ENCODE measurements at regions not wholly inside any gene's neighbourhood (a gene's known extent, or its start where the extent isn't known, plus 50 kb on each side); places are given as distances from the start of the nearest gene placed in this dataset.
"Not testable (repeated sequence)": the region's sequence is repeated elsewhere in the genome, so short reads cannot be mapped to it uniquely, and the experiment has no call there.

GRCh38 chr2:142422769-142423168 is 292.0 kb upstream of the LRP1B start:
- no peaks in the 10 kb centered on the region for H4K20me1 ChIP-seq (ENCODE audit: insufficient read depth, low read length)
- no peak for TF ChIP-seq CTCF (IDR thresholded peaks at IDR 0.05; ENCODE audit: extremely low read depth, low read depth, low read length)
- H3K36me3 ChIP-seq (ENCODE audit: insufficient read depth, low read length), result no peaks in the 10 kb centered on the region

GRCh38 chr2:142422041-142422440 is 291.2 kb upstream of the LRP1B start:
- H3K36me3 ChIP-seq (ENCODE audit: insufficient read depth, low read length), result no peaks in the 10 kb centered on the region
- no peaks in the 10 kb centered on the region for H3K4me1 ChIP-seq (ENCODE audit: insufficient read depth, low read length)
- no peak overlapping the region for H2AFZ ChIP-seq (ENCODE audit: low read length)
- no peak for DNase-seq (ENCODE audit: insufficient read length, low spot score, missing footprints)
- no peaks in the 10 kb centered on the region for H3K79me2 ChIP-seq (ENCODE audit: insufficient read depth, low read length)
- H3K4me2 ChIP-seq (ENCODE audit: insufficient read depth, low read length), result no peak overlapping the region
- no peaks in the 10 kb centered on the region for H3K27me3 ChIP-seq (ENCODE audit: insufficient read depth, low read length)
- H3K4me3 ChIP-seq (ENCODE audit: insufficient read depth, low read length), result no peak overlapping the region
- H3K27ac ChIP-seq (ENCODE audit: low read depth, low read length), result no peak overlapping the region
- no peak for TF ChIP-seq CTCF (IDR thresholded peaks at IDR 0.05; ENCODE audit: extremely low read depth, low read depth, low read length)
- no peaks in the 10 kb centered on the region for H3K9me3 ChIP-seq (ENCODE audit: low read depth, low read length)
- no peaks in the 10 kb centered on the region for H4K20me1 ChIP-seq (ENCODE audit: insufficient read depth, low read length)

More at GRCh38 chr2:142422769-142423168, 292.0 kb upstream of the LRP1B start:
- Histone ChIP-seq H3K4me2 (ENCODE audit: insufficient read depth, low read length) (no peak overlapping the region), H3K4me3 (ENCODE audit: insufficient read depth, low read length) (no peak overlapping the region), H3K27ac (ENCODE audit: low read depth, low read length) (no peak overlapping the region), H3K4me1 (ENCODE audit: insufficient read depth, low read length) (no peaks in the 10 kb centered on the region), H2AFZ (ENCODE audit: low read length) (no peak overlapping the region), H3K27me3 (ENCODE audit: insufficient read depth, low read length) (no peaks in the 10 kb centered on the region), H3K9me3 (ENCODE audit: low read depth, low read length) (no peaks in the 10 kb centered on the region), H3K79me2 (ENCODE audit: insufficient read depth, low read length) (no peaks in the 10 kb centered on the region)
- DNase-seq (ENCODE audit: insufficient read length, low spot score, missing footprints), result no peak

GRCh38 chr2:142418699-142419098 is 287.9 kb upstream of the LRP1B start:
- DNase-seq (ENCODE audit: insufficient read length, low spot score, missing footprints); H3K4me3 ChIP-seq (ENCODE audit: insufficient read depth, low read length); H3K4me1 ChIP-seq (ENCODE audit: insufficient read depth, low read length); H2AFZ ChIP-seq (ENCODE audit: low read length); H3K36me3 ChIP-seq (ENCODE audit: insufficient read depth, low read length); H3K27ac ChIP-seq (ENCODE audit: low read depth, low read length); H4K20me1 ChIP-seq (ENCODE audit: insufficient read depth, low read length); H3K27me3 ChIP-seq (ENCODE audit: insufficient read depth, low read length); H3K9me3 ChIP-seq (ENCODE audit: low read depth, low read length); H3K79me2 ChIP-seq (ENCODE audit: insufficient read depth, low read length); H3K4me2 ChIP-seq (ENCODE audit: insufficient read depth, low read length): not testable (repeated sequence)

- Histone ChIP-seq H3K9me3 (ENCODE audit: low read depth, low read length) (no peaks in the 10 kb centered on the region), H3K4me3 (ENCODE audit: insufficient read depth, low read length) (no peak overlapping the region), H3K27ac (ENCODE audit: low read depth, low read length) (no peak overlapping the region), H3K36me3 (ENCODE audit: insufficient read depth, low read length) (no peaks in the 10 kb centered on the region), H3K4me2 (ENCODE audit: insufficient read depth, low read length) (no peak overlapping the region), H3K27me3 (ENCODE audit: insufficient read depth, low read length) (no peaks in the 10 kb centered on the region), H3K4me1 (ENCODE audit: insufficient read depth, low read length) (no peaks in the 10 kb centered on the region), H4K20me1 (ENCODE audit: insufficient read depth, low read length) (no peaks in the 10 kb centered on the region), H2AFZ (ENCODE audit: low read length) (no peak overlapping the region), H3K79me2 (ENCODE audit: insufficient read depth, low read length) (no peaks in the 10 kb centered on the region)
- DNase-seq (ENCODE audit: insufficient read length, low spot score, missing footprints), result no peak
- TF ChIP-seq CTCF (IDR thresholded peaks at IDR 0.05; ENCODE audit: extremely low read depth, low read depth, low read length), result no peak
These were observed 286.2 kb upstream of the LRP1B start for GRCh38 chr2:142416996-142417395.

All from osteoblast (primary cell).